ENCODE measurements at regions not wholly inside any gene's neighbourhood (a gene's known extent, or its start where the extent isn't known, plus 50 kb on each side); places are given as distances from the start of the nearest gene placed in this dataset.

- TF ChIP-seq CTCF (IDR thresholded peaks at IDR 0.05) (no peak), POLR2A (IDR thresholded peaks at IDR 0.05) (no peak), EP300 (IDR thresholded peaks at IDR 0.05; ENCODE audit: low read depth) (no peak), POLR2AphosphoS5 (IDR thresholded peaks at IDR 0.05) (no peak)
Measured at GRCh38 chr3:180275176-180275575, 238.4 kb upstream of the PEX5L start.
